ENCODE measurements at regions not wholly inside any gene's neighbourhood (a gene's known extent, or its start where the extent isn't known, plus 50 kb on each side); places are given as distances from the start of the nearest gene placed in this dataset.
A peak's percentile ranks its signal among the peaks of the same experiment; 100 is the strongest.

- no peak for TF ChIP-seq CTCF (IDR thresholded peaks at IDR 0.05; ENCODE audit: insufficient read depth, low read depth, low read length)
- no peak for DNase-seq (ENCODE audit: low read depth)
- H3K4me3 ChIP-seq (ENCODE audit: low read depth, low read length) = no peak overlapping the region
These were observed 203.3 kb upstream of the NT5C1B start for GRCh38 chr2:18792684-18793083.

- no peak for TF ChIP-seq CTCF (IDR thresholded peaks at IDR 0.05; ENCODE audit: insufficient read depth, low read depth, low read length)
- DNase-seq (ENCODE audit: low read depth) = no peak
- no peak overlapping the region for H3K4me3 ChIP-seq (ENCODE audit: low read depth, low read length)
These were observed 202.9 kb upstream of the NT5C1B start for GRCh38 chr2:18792226-18792629.

- H3K4me3 ChIP-seq (ENCODE audit: low read depth, low read length) = no peak overlapping the region
These were observed 201.9 kb upstream of the NT5C1B start for GRCh38 chr2:18791172-18791797.

GRCh38 chr2:18790509-18791171 is 201.3 kb upstream of the NT5C1B start:
- no peak overlapping the region for H3K4me3 ChIP-seq (ENCODE audit: low read depth, low read length)
- no peak for DNase-seq (ENCODE audit: low read depth)
- TF ChIP-seq CTCF (IDR thresholded peaks at IDR 0.05; ENCODE audit: insufficient read depth, low read depth, low read length) = no peak

More at GRCh38 chr2:18791172-18791797, 201.9 kb upstream of the NT5C1B start:
- no peak for DNase-seq (ENCODE audit: low read depth)
- TF ChIP-seq CTCF (IDR thresholded peaks at IDR 0.05; ENCODE audit: insufficient read depth, low read depth, low read length) = no peak

- peak; percentile 62 for DNase-seq (ENCODE audit: low read depth)
- no peak for TF ChIP-seq CTCF (IDR thresholded peaks at IDR 0.05; ENCODE audit: insufficient read depth, low read depth, low read length)
- H3K4me3 ChIP-seq (ENCODE audit: low read depth, low read length) = no peak overlapping the region
These were observed 199.2 kb upstream of the NT5C1B start for GRCh38 chr2:18788592-18788991.

GRCh38 chr2:18787726-18788125 is 198.4 kb upstream of the NT5C1B start:
- no peak overlapping the region for H3K4me3 ChIP-seq (ENCODE audit: low read depth, low read length)
- no peak for DNase-seq (ENCODE audit: low read depth)
- TF ChIP-seq CTCF (IDR thresholded peaks at IDR 0.05; ENCODE audit: insufficient read depth, low read depth, low read length) = no peak

Data from fibroblast of villous mesenchyme (primary cell).